ENCODE measurements at regions not wholly inside any gene's neighbourhood (a gene's known extent, or its start where the extent isn't known, plus 50 kb on each side); places are given as distances from the start of the nearest gene placed in this dataset.

DNA sequence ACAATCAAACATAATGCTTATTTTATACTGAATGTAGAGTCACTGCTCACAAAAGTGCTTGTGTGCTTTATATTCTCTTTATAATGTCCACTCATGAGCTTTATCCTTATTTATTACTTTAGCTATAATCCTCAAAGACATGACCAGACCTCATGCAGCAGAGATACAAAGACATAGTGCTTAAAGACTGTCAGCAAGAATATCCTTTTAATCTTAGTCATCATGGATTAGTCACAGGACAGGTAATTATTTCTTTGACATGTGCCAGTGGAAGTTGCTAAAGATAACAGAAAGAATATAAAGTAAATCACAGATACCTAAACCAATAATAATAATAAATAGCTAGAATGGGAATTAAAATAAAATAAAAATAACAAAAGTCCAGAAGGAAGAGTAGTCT, 707.5 kb downstream of the BCL11B start:
- no peak for ATAC-seq (ENCODE audit: insufficient read depth, low FRiP score)
- no peak for DNase-seq
- Histone ChIP-seq H3K4me3 (no peak overlapping the region), H3K27ac (ENCODE audit: low read depth in 1 of 2, low read length in 1 of 2) (no peak overlapping the region), H3K9ac (ENCODE audit: insufficient read depth in 1 of 2, low read length in 2 of 2) (no peak overlapping the region), H3K27me3 (ENCODE audit: control insufficient read depth in 3 of 3, insufficient read depth in 3 of 3, low read length in 2 of 3) (peaks cover 0 to 4% (median 0%) of the 10 kb centered on the region in 3 donors), H3K4me1 (ENCODE audit: control insufficient read depth in 5 of 5, insufficient read depth in 5 of 5, low read length in 5 of 5) (no peaks in the 10 kb centered on the region), H3K9me3 (ENCODE audit: control insufficient read depth in 4 of 4, insufficient read depth in 3 of 4, low read length in 3 of 4) (no peaks in the 10 kb centered on the region), H3K36me3 (ENCODE audit: control insufficient read depth in 4 of 4, insufficient read depth in 4 of 4, low read length in 4 of 4) (no peaks in the 10 kb centered on the region)
- no peak for TF ChIP-seq CTCF (IDR thresholded peaks at IDR 0.05; ENCODE audit: control extremely low read depth, extremely low read depth)

GRCh38 chr14:98571104-98571503, 700.9 kb downstream of the BCL11B start:
- Histone ChIP-seq H3K4me1 (ENCODE audit: control insufficient read depth in 5 of 5, insufficient read depth in 5 of 5, low read length in 5 of 5) (no peaks in the 10 kb centered on the region), H3K4me3 (no peak overlapping the region), H3K9ac (ENCODE audit: insufficient read depth in 1 of 2, low read length in 2 of 2) (no peak overlapping the region), H3K27me3 (ENCODE audit: control insufficient read depth in 3 of 3, insufficient read depth in 3 of 3, low read length in 2 of 3) (no peaks in the 10 kb centered on the region), H3K27ac (ENCODE audit: low read depth in 1 of 2, low read length in 1 of 2) (no peak overlapping the region), H3K9me3 (ENCODE audit: control insufficient read depth in 4 of 4, insufficient read depth in 3 of 4, low read length in 3 of 4) (peaks cover 0 to 2% (median 0%) of the 10 kb centered on the region in 4 donors), H3K36me3 (ENCODE audit: control insufficient read depth in 4 of 4, insufficient read depth in 4 of 4, low read length in 4 of 4) (no peaks in the 10 kb centered on the region)
- ATAC-seq (ENCODE audit: insufficient read depth, low FRiP score), result no peak
- TF ChIP-seq CTCF (IDR thresholded peaks at IDR 0.05; ENCODE audit: control extremely low read depth, extremely low read depth), result no peak
- WGBS, 2 donors, result 80 to 83% methylated on average over 2 of the region's 2 CpGs
- no peak for DNase-seq

DNA sequence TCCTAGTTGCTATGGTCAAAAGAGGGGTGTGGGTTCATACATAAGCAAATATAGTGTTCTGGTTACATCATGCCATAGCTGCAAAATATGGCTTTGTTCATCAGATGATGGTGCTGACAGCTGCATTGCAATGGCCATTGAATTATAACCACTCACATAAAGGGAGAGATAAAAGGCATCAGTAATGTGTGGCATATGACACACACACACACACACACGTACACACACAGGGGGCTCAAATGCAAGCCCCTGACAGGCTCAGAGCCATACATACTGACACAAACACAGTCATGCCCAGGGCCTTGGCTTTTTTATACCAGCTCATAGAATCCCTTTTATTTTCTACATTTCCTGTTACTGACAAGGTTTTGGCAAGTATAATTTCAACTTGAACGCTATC, 698.9 kb downstream of the BCL11B start:
- Histone ChIP-seq H3K4me1 (ENCODE audit: control insufficient read depth in 5 of 5, insufficient read depth in 5 of 5, low read length in 5 of 5) (no peaks in the 10 kb centered on the region), H3K4me3 (no peak overlapping the region), H3K27ac (ENCODE audit: low read depth in 1 of 2, low read length in 1 of 2) (no peak overlapping the region), H3K9ac (ENCODE audit: insufficient read depth in 1 of 2, low read length in 2 of 2) (no peak overlapping the region), H3K36me3 (ENCODE audit: control insufficient read depth in 4 of 4, insufficient read depth in 4 of 4, low read length in 4 of 4) (no peaks in the 10 kb centered on the region), H3K27me3 (ENCODE audit: control insufficient read depth in 3 of 3, insufficient read depth in 3 of 3, low read length in 2 of 3) (no peaks in the 10 kb centered on the region), H3K9me3 (ENCODE audit: control insufficient read depth in 4 of 4, insufficient read depth in 3 of 4, low read length in 3 of 4) (peaks cover 0 to 2% (median 0%) of the 10 kb centered on the region in 4 donors)
- 66 to 77% methylated on average over 2 of the region's 2 CpGs for WGBS, 2 donors
- no peak for TF ChIP-seq CTCF (IDR thresholded peaks at IDR 0.05; ENCODE audit: control extremely low read depth, extremely low read depth)
- DNase-seq (no peak), ATAC-seq (ENCODE audit: insufficient read depth, low FRiP score) (no peak)

DNA sequence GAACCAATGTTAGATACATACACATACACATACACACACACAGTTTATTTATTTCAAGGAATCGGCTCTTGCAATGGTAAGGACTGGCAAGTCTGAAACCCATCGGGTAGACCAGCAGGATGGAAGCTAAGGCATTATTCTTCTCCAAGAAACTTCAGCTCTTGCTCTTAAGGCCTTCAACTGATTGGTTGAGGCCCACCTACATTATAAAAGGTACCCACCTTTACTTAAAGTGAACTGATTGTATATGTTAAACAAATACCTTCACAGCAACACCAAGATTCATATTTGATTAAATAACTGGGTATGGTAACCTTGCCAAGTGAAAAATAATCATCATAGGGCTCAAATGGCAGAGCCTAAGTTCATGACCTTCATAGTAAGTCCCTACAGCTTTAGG, 695.5 kb downstream of the BCL11B start:
- no peak overlapping the region for H3K4me3 ChIP-seq
- ATAC-seq (ENCODE audit: insufficient read depth, low FRiP score) (no peak), DNase-seq (no peak)
- H3K27me3 ChIP-seq (ENCODE audit: control insufficient read depth in 3 of 3, insufficient read depth in 3 of 3, low read length in 2 of 3), result no peaks in the 10 kb centered on the region
- H3K36me3 ChIP-seq (ENCODE audit: control insufficient read depth in 4 of 4, insufficient read depth in 4 of 4, low read length in 4 of 4), result no peaks in the 10 kb centered on the region
- no peak for TF ChIP-seq CTCF (IDR thresholded peaks at IDR 0.05; ENCODE audit: control extremely low read depth, extremely low read depth)
- no peaks in the 10 kb centered on the region for H3K4me1 ChIP-seq (ENCODE audit: control insufficient read depth in 5 of 5, insufficient read depth in 5 of 5, low read length in 5 of 5)
- no peak overlapping the region for H3K9ac ChIP-seq (ENCODE audit: insufficient read depth in 1 of 2, low read length in 2 of 2)
- no peak overlapping the region for H3K27ac ChIP-seq (ENCODE audit: low read depth in 1 of 2, low read length in 1 of 2)
- peaks cover 0 to 2% (median 0%) of the 10 kb centered on the region in 4 donors for H3K9me3 ChIP-seq (ENCODE audit: control insufficient read depth in 4 of 4, insufficient read depth in 3 of 4, low read length in 3 of 4)
- WGBS, 2 donors, result 87 to 94% methylated on average over 2 of the region's 2 CpGs

Measured in lung (tissue), 11 donors.